SK-N-SH (cell line): ENCODE measurements at regions not wholly inside any gene's neighbourhood (a gene's known extent, or its start where the extent isn't known, plus 50 kb on each side); places are given as distances from the start of the nearest gene placed in this dataset.

Experiments used
- CTCF ChIA-PET: fragments of 300-600, 350-600 bp; formaldehyde crosslinking; extraction: SDS; loops from one replicate; lab custom pipeline; 2021; lab: Yijun Ruan, JAX
- POLR2A ChIA-PET: fragments of 350-600 bp; sonication (Branson Sonifier 250); formaldehyde crosslinking; extraction: SDS; loops from one replicate; lab custom pipeline; 2020; ENCODE audit warnings: antibody characterized with exemption, inconsistent platforms; lab: Yijun Ruan, JAX
- DNase-seq: peaks from one replicate; pipeline ENCODE4 v3.0.0; 2012
- H2AFZ ChIP-seq: fragments of 200-600 bp; sonication (generic); 2 replicates; pipeline ENCODE4 v1.8.1; 2016; ENCODE audit warnings: antibody characterized with exemption, mild to moderate bottlenecking, low read depth
- H3F3A ChIP-seq: fragments of 200-600 bp; sonication (generic); replicated peaks from 2 replicates; pipeline ENCODE3; 2016; ENCODE audit warnings: antibody characterized with exemption, mild to moderate bottlenecking; ENCODE audit not compliant: insufficient read depth
- H3K27ac ChIP-seq, 2 experiments: fragments of 200-500 bp in 1 of 2; fragments of 200-600 bp in 1 of 2; sonication (Bioruptor generic) in 1 of 2; sonication (generic), shearing (Covaris generic) in 1 of 2; 2 replicates each; pipeline versions ENCODE4 v1.5.1 to v1.6.1; 2014 to 2016; ENCODE audit warnings: low read depth in 2 of 2, inconsistent platforms in 1 of 2, low read length in 1 of 2, mild to moderate bottlenecking in 1 of 2, mixed read lengths in 1 of 2
- H3K27me3 ChIP-seq: fragments of 200-600 bp; sonication (generic), shearing (Covaris generic); 2 replicates; pipeline ENCODE4 v1.6.1; 2016; ENCODE audit warnings: mixed run types; ENCODE audit not compliant: insufficient read depth
- H3K36me3 ChIP-seq, 2 experiments: fragments of 200-500 bp in 1 of 2; fragments of 200-600 bp in 1 of 2; sonication (Bioruptor generic) in 1 of 2; sonication (generic) in 1 of 2; replicated peaks in 1 of 2; 2 replicates each; pipeline versions ENCODE3 to v1.5.1; 2014 to 2016; ENCODE audit warnings: low read length in 1 of 2, mild to moderate bottlenecking in 1 of 2; ENCODE audit not compliant: insufficient read depth in 2 of 2, control insufficient read depth in 1 of 2
- H3K4me1 ChIP-seq, 2 experiments: fragments of 200-500 bp in 1 of 2; fragments of 200-600 bp in 1 of 2; sonication (Bioruptor generic) in 1 of 2; sonication (generic), shearing (Covaris generic) in 1 of 2; 2 replicates each; pipeline versions ENCODE4 v1.5.1 to v1.6.1; 2014 to 2016; ENCODE audit warnings: low read depth in 1 of 2, low read length in 1 of 2, mixed run types in 1 of 2; ENCODE audit not compliant: insufficient read depth in 2 of 2, control insufficient read depth in 1 of 2
- H3K4me2 ChIP-seq: fragments of 200-600 bp; sonication (generic), shearing (Covaris generic); 2 replicates; pipeline ENCODE4 v1.6.1; 2017; ENCODE audit warnings: mixed run types
- H3K4me3 ChIP-seq, 2 experiments: fragments of 200-500 bp in 1 of 2; fragments of 200-600 bp in 1 of 2; sonication (Bioruptor generic) in 1 of 2; sonication (generic), shearing (Covaris generic) in 1 of 2; 2 replicates each; pipeline versions ENCODE4 v1.5.1 to v1.8.1; 2014 to 2016; ENCODE audit warnings: low read depth in 2 of 2, inconsistent platforms in 1 of 2, low read length in 1 of 2, mild to moderate bottlenecking in 1 of 2, mixed read lengths in 1 of 2, moderate library complexity in 1 of 2
- H3K79me2 ChIP-seq: fragments of 200-600 bp; sonication (generic); 2 replicates; pipeline ENCODE4 v1.8.1; 2017; ENCODE audit warnings: mild to moderate bottlenecking; ENCODE audit not compliant: insufficient read depth
- H3K9ac ChIP-seq: fragments of 200-600 bp; sonication (generic); 2 replicates; pipeline ENCODE4 v1.6.1; 2017; ENCODE audit warnings: mixed run types
- H3K9me2 ChIP-seq: fragments of 200-600 bp; sonication (generic); 2 replicates; pipeline ENCODE4 v1.6.1; 2017; ENCODE audit warnings: mixed run types
- H3K9me3 ChIP-seq: fragments of 200-600 bp; sonication (generic); 2 replicates; pipeline ENCODE4 v1.6.1; 2017; ENCODE audit warnings: mixed run types, mild to moderate bottlenecking, moderate library complexity
- H4K20me1 ChIP-seq: fragments of 200-600 bp; sonication (generic); 2 replicates; pipeline ENCODE4 v1.6.1; 2017; ENCODE audit warnings: mild to moderate bottlenecking, mixed run types; ENCODE audit not compliant: insufficient read depth
- ELF1 ChIP-seq: IDR thresholded peaks from 2 replicates; pipeline ENCODE4 v1.4.0; 2012
- EZH2phosphoT487 ChIP-seq: fragments of 200-600 bp; sonication (generic); IDR thresholded peaks from 2 replicates; pipeline ENCODE4 v1.6.1; 2017; ENCODE audit warnings: low read depth, mixed run types, mild to moderate bottlenecking, antibody characterized with exemption, moderate library complexity, borderline replicate concordance
- FOXM1 ChIP-seq: IDR thresholded peaks from 2 replicates; pipeline ENCODE4 v1.4.0; 2012; ENCODE audit warnings: low read depth, mild to moderate bottlenecking
- GABPA ChIP-seq: IDR thresholded peaks from 2 replicates; pipeline ENCODE4 v1.4.0; 2012; ENCODE audit warnings: low read depth, mild to moderate bottlenecking
- GATA2 ChIP-seq: sonication (generic); formaldehyde crosslinking; IDR thresholded peaks from 2 replicates; pipeline ENCODE4 v1.5.0; 2020; ENCODE audit warnings: mild to moderate bottlenecking, missing genetic modification reagents
- IRF3 ChIP-seq: fragments of 150-350 bp; IDR thresholded peaks from 2 replicates; pipeline ENCODE4 v1.6.1; 2016; ENCODE audit warnings: mild to moderate bottlenecking, low read depth, low read length
- JUND ChIP-seq: IDR thresholded peaks from 2 replicates; pipeline ENCODE4 v1.4.0; 2012
- MEF2A ChIP-seq: IDR thresholded peaks from 2 replicates; pipeline ENCODE4 v1.4.0; 2012; ENCODE audit warnings: low read depth, borderline replicate concordance
- NFIC ChIP-seq: IDR thresholded peaks from 2 replicates; pipeline ENCODE4 v1.4.0; 2012; ENCODE audit warnings: borderline replicate concordance
- NRF1 ChIP-seq: IDR thresholded peaks from 2 replicates; pipeline ENCODE4 v1.6.1; 2012; ENCODE audit warnings: low read depth, mild to moderate bottlenecking, low read length
- PBX3 ChIP-seq: IDR thresholded peaks from 2 replicates; pipeline ENCODE4; 2012
- RFX5 ChIP-seq: IDR thresholded peaks from 2 replicates; pipeline ENCODE4 v1.6.1; 2012; ENCODE audit warnings: mild to moderate bottlenecking, improper control_type of control experiment, low read length
- SMC3 ChIP-seq: IDR thresholded peaks from 2 replicates; pipeline ENCODE4 v1.6.1; 2012; ENCODE audit warnings: low read depth, low read length, improper control_type of control experiment
- TCF12 ChIP-seq: IDR thresholded peaks from 2 replicates; pipeline ENCODE4 v1.4.0; 2012
- TEAD4 ChIP-seq: IDR thresholded peaks from 2 replicates; pipeline ENCODE4 v1.4.0; 2012; ENCODE audit warnings: mild to moderate bottlenecking, borderline replicate concordance; ENCODE audit not compliant: insufficient read depth
- USF1 ChIP-seq: IDR thresholded peaks from 2 replicates; pipeline ENCODE4 v1.4.0; 2012; ENCODE audit warnings: low read depth, borderline replicate concordance
- ZBTB33 ChIP-seq: IDR thresholded peaks from 2 replicates; pipeline ENCODE4 v1.4.0; 2012; ENCODE audit warnings: low read depth, borderline replicate concordance
- WGBS: methylation state at CpG from one replicate; pipeline ENCODE4 v1.1.6; 2017; ENCODE audit warnings: low lambda C conversion rate; 5-methylcytosine and 5-hydroxymethylcytosine counted together
- TF ChIP-seq, protein P1 (sequence below): IDR thresholded peaks from 2 replicates; pipeline ENCODE4 v1.6.1; 2012; ENCODE audit warnings: mild to moderate bottlenecking, low read depth, low read length, moderate library complexity
- TF ChIP-seq, protein P2 (sequence below): IDR thresholded peaks from 2 replicates; pipeline ENCODE4 v1.4.0; 2012; ENCODE audit warnings: low read depth

- H3K36me3 ChIP-seq, result no peaks in the 10 kb centered on the region
- ChIA-PET CTCF (no interaction called here), POLR2A (no interaction called here)
- H3K4me2 ChIP-seq, result no peak overlapping the region
- H3F3A ChIP-seq, result no peaks in the 10 kb centered on the region
- no peaks in the 10 kb centered on the region for H3K9me3 ChIP-seq
- 49% methylated on average over 10 of the region's 10 CpGs for WGBS
- H3K4me1 ChIP-seq, result no peaks in the 10 kb centered on the region
- no peaks in the 10 kb centered on the region for H3K9me2 ChIP-seq
- no peaks in the 10 kb centered on the region for H3K27me3 ChIP-seq
- no peaks in the 10 kb centered on the region for H4K20me1 ChIP-seq
- DNase-seq, result no peak
- H3K4me3 ChIP-seq, result no peak overlapping the region
- TF ChIP-seq PBX3 (no peak), ZBTB33 (no peak), RFX5 (no peak), IRF3 (no peak), TCF12 (no peak), NRF1 (no peak), TEAD4 (no peak), NFIC (no peak), FOXM1 (no peak), MEF2A (no peak), USF1 (no peak), JUND (no peak), EZH2phosphoT487 (no peak), ELF1 (no peak), GABPA (no peak), SMC3 (no peak), GATA2 (CRISPR knock-in tag) (no peak)
- TF ChIP-seq, protein P1, sequence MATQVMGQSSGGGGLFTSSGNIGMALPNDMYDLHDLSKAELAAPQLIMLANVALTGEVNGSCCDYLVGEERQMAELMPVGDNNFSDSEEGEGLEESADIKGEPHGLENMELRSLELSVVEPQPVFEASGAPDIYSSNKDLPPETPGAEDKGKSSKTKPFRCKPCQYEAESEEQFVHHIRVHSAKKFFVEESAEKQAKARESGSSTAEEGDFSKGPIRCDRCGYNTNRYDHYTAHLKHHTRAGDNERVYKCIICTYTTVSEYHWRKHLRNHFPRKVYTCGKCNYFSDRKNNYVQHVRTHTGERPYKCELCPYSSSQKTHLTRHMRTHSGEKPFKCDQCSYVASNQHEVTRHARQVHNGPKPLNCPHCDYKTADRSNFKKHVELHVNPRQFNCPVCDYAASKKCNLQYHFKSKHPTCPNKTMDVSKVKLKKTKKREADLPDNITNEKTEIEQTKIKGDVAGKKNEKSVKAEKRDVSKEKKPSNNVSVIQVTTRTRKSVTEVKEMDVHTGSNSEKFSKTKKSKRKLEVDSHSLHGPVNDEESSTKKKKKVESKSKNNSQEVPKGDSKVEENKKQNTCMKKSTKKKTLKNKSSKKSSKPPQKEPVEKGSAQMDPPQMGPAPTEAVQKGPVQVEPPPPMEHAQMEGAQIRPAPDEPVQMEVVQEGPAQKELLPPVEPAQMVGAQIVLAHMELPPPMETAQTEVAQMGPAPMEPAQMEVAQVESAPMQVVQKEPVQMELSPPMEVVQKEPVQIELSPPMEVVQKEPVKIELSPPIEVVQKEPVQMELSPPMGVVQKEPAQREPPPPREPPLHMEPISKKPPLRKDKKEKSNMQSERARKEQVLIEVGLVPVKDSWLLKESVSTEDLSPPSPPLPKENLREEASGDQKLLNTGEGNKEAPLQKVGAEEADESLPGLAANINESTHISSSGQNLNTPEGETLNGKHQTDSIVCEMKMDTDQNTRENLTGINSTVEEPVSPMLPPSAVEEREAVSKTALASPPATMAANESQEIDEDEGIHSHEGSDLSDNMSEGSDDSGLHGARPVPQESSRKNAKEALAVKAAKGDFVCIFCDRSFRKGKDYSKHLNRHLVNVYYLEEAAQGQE, result no peak
- TF ChIP-seq, protein P2, sequence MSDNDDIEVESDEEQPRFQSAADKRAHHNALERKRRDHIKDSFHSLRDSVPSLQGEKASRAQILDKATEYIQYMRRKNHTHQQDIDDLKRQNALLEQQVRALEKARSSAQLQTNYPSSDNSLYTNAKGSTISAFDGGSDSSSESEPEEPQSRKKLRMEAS, result no peak
- TF ChIP-seq, all 33 proteins: peak for 0
- H2AFZ ChIP-seq, result no peak overlapping the region
- no peak overlapping the region for H3K9ac ChIP-seq
- H3K27ac ChIP-seq, result no peak overlapping the region
- H3K79me2 ChIP-seq, result no peaks in the 10 kb centered on the region
These were observed 76.4 kb upstream of the SHISA3 start for GRCh38 chr4:42320822-42321388.
